ENCODE measurements at regions not wholly inside any gene's neighbourhood (a gene's known extent, or its start where the extent isn't known, plus 50 kb on each side); places are given as distances from the start of the nearest gene placed in this dataset.

- intact Hi-C loops (cut with micrococcal nuclease), result no loop called here
- no TSS peak for BruUV-seq (replicated peaks)
- Histone ChIP-seq H3K9me2 (ENCODE audit: insufficient read depth) (no peaks in the 10 kb centered on the region), H3K36me3 (ENCODE audit: control insufficient read depth in 1 of 2, insufficient read depth in 2 of 2, low read length in 2 of 2) (no peaks in the 10 kb centered on the region), H3K9ac (ENCODE audit: low read length) (no peak overlapping the region), H3K79me2 (ENCODE audit: insufficient read depth, low read length) (no peaks in the 10 kb centered on the region), H3K27ac (ENCODE audit: low read depth, low read length) (no peak overlapping the region), H3K9me3 (ENCODE audit: control insufficient read depth in 1 of 2, insufficient read depth in 1 of 2, low read depth in 1 of 2, low read length in 2 of 2) (no peaks in the 10 kb centered on the region; a peak in 1 of 4 replicates), H4K20me1 (ENCODE audit: insufficient read depth) (no peaks in the 10 kb centered on the region), H3K4me3 (replicated peaks in 1 of 2; ENCODE audit: low read depth in 1 of 2, low read length in 2 of 2) (no peak overlapping the region), H2AFZ (ENCODE audit: low read depth, low read length, poor library complexity, severe bottlenecking) (no peak overlapping the region), H3K27me3 (ENCODE audit: insufficient read depth, low read length) (no peaks in the 10 kb centered on the region), H3K4me2 (ENCODE audit: low read length) (no peak overlapping the region), H3K4me1 (ENCODE audit: control insufficient read depth in 1 of 2, insufficient read depth in 2 of 2, low read length in 2 of 2) (no peaks in the 10 kb centered on the region)
- no peak for ATAC-seq
- CTCF ChIA-PET, result no interaction called here
- no peak for TF ChIP-seq RAD21 (IDR thresholded peaks at IDR 0.05; ENCODE audit: low read depth)
- POLR2A ChIA-PET, result no interaction called here
- DNase-seq (ENCODE audit: low read depth, low spot score), result no peak
- RAD21 ChIA-PET (ENCODE audit: low non-redundant PET in 1 of 2, low total read pairs in 2 of 2, uncharacterized antibody in 2 of 2, unreplicated experiment in 2 of 2), result interaction anchor here in 1 of 2 experiments (0.6 kb wide), 1 partner anchor 51 kb away, joined by 3 read pairs; no protein-coding TSS in a partner anchor
Observed at GRCh38 chr10:8398771-8399170, 344.3 kb downstream of the GATA3 start.

GRCh38 chr10:8400151-8400550 is 345.7 kb downstream of the GATA3 start:
- TF ChIP-seq EGR1 (IDR thresholded peaks at IDR 0.05; ENCODE audit: low read depth) (no peak), ELF1 (IDR thresholded peaks at IDR 0.05; ENCODE audit: borderline replicate concordance, low read depth) (no peak), CTCF (IDR thresholded peaks at IDR 0.05 in 2 of 3, conservative IDR thresholded peaks at IDR 0.05 in 1 of 3; ENCODE audit: borderline replicate concordance in 1 of 3, insufficient read depth in 1 of 3, low read depth in 2 of 3, low read length in 2 of 3) (no peak), EZH2 (IDR thresholded peaks at IDR 0.05) (no peak), RAD21 (IDR thresholded peaks at IDR 0.05; ENCODE audit: low read depth) (no peak), ATF3 (IDR thresholded peaks at IDR 0.05) (no peak), TCF7L2 (IDR thresholded peaks at IDR 0.05; ENCODE audit: borderline replicate concordance, extremely low read depth, insufficient read depth, insufficient read length) (no peak), CBX3 (IDR thresholded peaks at IDR 0.05; ENCODE audit: low read depth) (no peak), ZFX (IDR thresholded peaks at IDR 0.05) (no peak), MAX (IDR thresholded peaks at IDR 0.05) (no peak), CEBPB (IDR thresholded peaks at IDR 0.05; ENCODE audit: low read depth) (no peak), SRF (IDR thresholded peaks at IDR 0.05; ENCODE audit: low read depth) (no peak)
- CTCF ChIA-PET, result no interaction called here
- Histone ChIP-seq H3K9me3 (ENCODE audit: control insufficient read depth in 1 of 2, insufficient read depth in 1 of 2, low read depth in 1 of 2, low read length in 2 of 2) (no peaks in the 10 kb centered on the region; a peak in 1 of 4 replicates), H3K9me2 (ENCODE audit: insufficient read depth) (no peaks in the 10 kb centered on the region), H3K4me1 (ENCODE audit: control insufficient read depth in 1 of 2, insufficient read depth in 2 of 2, low read length in 2 of 2) (no peaks in the 10 kb centered on the region), H3K4me2 (ENCODE audit: low read length) (no peak overlapping the region), H4K20me1 (ENCODE audit: insufficient read depth) (no peaks in the 10 kb centered on the region), H3K9ac (ENCODE audit: low read length) (no peak overlapping the region), H2AFZ (ENCODE audit: low read depth, low read length, poor library complexity, severe bottlenecking) (no peak overlapping the region), H3K4me3 (replicated peaks in 1 of 2; ENCODE audit: low read depth in 1 of 2, low read length in 2 of 2) (no peak overlapping the region), H3K27ac (ENCODE audit: low read depth, low read length) (no peak overlapping the region), H3K27me3 (ENCODE audit: insufficient read depth, low read length) (no peaks in the 10 kb centered on the region), H3K79me2 (ENCODE audit: insufficient read depth, low read length) (no peaks in the 10 kb centered on the region), H3K36me3 (ENCODE audit: control insufficient read depth in 1 of 2, insufficient read depth in 2 of 2, low read length in 2 of 2) (no peaks in the 10 kb centered on the region)
- RAD21 ChIA-PET (ENCODE audit: low non-redundant PET in 1 of 2, low total read pairs in 2 of 2, uncharacterized antibody in 2 of 2, unreplicated experiment in 2 of 2), result no interaction called here
- no TSS peak for BruUV-seq (replicated peaks)
- intact Hi-C loops (cut with micrococcal nuclease), result no loop called here
- POLR2A ChIA-PET, result no interaction called here
- no peak for ATAC-seq
- no peak for DNase-seq (ENCODE audit: low read depth, low spot score)

Measured in HCT116 (cell line).